OCI-M2 (cell line): ENCODE measurements at regions not wholly inside any gene's neighbourhood (a gene's known extent, or its start where the extent isn't known, plus 50 kb on each side); places are given as distances from the start of the nearest gene placed in this dataset.

Experiments
- DNase-seq: peaks from one replicate; lab custom pipeline; 2025; ENCODE audit not compliant: unreplicated experiment; lab: John Stamatoyannopoulos, UW

DNA sequence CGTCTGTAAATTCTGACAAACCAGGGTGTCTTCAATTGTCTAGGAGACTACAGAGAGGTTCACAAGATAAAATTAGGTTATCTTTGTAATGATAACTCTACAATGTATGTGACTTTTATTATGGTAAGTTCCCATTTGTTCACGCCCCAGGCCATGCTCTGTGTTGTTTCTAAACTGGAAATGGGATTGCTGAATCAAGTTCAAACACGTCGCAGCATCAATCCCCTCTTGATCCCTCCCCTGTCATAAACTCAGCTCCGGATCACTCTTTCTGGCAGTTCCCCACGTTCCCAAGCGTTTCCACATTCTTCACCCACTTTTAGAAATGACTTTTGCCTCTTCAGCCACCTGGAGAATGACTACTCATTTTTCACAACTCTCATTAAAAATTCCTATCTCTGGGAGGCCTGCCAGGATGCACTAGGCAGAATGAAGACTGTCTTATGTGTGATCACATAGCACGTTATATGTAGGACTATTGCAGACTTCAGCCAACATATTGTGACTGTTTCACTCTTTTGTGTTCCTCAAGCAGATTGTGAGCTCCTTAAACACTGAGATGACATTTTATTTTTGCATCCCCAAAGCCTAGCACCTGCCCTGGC is 1124.2 kb upstream of the WWC1 start:
- DNase-seq: no peak

DNA sequence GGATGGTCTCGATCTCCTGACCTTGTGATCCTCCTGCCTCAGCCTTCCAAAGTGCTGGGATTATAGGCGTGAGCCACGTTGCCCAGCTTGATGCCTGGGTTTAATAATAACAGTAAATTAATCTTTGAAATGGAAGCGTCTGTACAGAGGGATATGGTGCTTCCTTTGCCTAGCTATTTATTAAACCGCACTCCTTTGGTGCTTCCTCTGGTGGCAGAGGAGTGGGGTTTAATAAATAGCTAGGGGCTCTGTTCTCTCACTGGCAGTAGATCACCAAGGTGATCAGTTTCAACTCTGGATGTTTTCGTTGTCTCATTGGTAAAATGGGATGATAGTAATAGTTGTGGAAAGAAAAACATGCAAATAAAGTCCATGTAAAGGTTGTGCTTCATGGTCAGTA is 1122.5 kb upstream of the WWC1 start:
- DNase-seq: no peak

DNA sequence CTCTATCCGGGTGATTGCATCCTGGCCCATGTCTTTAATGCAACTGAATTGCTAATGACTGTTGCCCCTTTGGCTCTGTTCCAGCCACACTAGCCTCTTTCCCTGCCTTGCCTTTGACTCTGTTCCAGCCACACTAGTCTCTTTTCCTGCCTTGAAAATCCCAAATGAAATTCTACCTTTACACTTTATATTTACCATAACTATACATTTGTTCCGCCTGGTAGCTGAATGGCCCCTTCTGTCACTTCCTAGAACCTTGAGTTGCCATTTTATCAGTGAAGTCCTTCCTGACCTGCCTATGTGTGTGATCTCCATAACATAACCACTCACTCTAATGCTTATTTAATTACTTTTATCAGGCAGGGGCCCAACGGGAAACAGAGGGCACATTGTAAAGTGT is 1120.4 kb upstream of the WWC1 start:
- no peak for DNase-seq

DNA sequence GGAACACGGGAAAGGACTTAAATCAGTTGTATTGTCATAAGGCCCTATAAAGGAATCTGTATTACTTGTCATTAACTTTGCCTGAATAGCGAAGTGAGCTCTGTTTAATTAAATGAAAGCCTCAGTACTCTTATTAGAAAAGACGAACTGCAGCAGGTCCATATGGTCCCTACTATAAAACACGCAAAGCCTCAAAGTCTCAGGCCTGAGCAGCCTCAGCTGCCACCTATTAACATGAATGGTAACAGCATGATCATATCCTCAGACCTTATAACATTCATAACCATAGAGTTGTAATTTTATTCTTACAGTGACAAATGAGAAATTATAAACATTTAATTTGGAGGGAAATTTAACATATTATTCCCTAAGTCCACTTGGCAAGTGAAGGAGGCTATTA is 1113.7 kb upstream of the WWC1 start:
- no peak for DNase-seq

DNA sequence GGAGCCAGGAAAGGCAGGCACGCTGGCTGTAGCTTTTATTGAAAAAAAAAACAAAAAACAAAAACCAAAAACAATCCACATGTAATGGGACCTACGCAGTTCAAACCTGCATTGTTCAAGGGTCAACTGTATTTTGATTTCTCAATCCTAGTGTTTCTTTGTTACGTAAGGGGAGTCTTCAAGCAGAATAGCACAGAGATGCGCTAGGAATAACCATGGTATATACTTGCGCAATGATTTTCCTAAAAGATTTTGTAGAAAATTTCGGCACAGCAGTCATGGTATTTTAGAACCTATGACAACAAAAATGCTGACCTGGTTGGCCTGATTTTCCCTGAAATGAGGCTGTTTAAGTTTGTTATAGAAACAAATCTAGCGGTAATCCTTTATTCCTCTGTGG is 1110.5 kb upstream of the WWC1 start:
- no peak for DNase-seq

DNA sequence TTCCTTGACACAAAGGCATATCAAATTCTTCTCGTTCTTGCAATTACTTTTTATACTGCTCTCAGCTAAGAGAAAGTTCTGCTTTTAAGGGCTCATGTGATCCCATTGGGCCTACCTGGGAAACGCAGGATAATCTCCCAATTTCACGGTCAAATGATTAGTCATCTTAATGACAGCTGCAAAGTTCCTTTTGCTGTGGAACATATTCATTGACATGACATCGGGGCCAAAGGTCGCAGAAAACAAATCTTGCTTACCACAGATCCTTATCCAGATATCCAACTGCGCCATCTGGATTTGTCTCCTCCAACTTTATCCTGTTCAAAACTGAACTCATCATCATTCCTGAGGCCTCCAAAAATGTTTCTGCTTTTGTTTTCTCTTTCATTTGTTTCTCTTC is 1085.6 kb upstream of the WWC1 start:
- no peak for DNase-seq

DNA sequence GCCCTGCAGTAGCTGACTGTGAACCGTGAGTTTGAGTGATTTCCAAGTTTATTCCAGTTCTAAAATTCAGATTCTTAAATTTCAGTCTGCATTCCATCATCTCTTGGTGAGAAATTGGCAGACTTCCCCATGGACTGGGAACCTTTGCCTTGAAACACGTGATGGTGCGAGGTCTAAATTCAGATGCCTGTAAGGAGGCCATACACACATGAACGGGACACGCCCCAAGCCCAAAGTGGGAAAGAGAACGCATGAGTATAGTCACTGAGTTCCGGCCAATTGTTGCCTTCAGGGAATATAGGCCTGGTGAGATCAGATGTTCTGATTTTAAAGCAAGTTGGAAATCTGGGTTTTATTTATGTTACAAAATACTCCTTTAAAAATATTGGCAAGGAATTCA is 1084.4 kb upstream of the WWC1 start:
- DNase-seq: no peak

DNA sequence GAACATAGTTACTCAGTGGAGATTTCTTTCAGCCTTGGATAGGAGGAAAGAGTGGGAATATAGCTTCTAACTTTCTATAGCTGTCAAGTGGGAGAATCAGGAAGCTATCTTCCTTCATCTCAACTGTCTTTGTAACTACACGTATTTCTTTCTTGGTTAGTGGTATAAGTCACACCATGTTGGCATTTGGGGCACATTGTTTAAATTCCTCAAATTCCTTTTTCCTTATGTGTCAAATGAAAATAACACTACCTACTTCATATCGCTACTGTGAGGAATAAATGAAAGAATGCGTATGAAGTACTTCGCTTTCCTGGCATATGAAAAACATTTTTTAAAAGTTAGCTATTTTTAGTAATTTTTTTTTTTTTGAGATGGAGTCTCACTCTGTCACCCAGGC is 1082.5 kb upstream of the WWC1 start:
- no peak for DNase-seq

DNA sequence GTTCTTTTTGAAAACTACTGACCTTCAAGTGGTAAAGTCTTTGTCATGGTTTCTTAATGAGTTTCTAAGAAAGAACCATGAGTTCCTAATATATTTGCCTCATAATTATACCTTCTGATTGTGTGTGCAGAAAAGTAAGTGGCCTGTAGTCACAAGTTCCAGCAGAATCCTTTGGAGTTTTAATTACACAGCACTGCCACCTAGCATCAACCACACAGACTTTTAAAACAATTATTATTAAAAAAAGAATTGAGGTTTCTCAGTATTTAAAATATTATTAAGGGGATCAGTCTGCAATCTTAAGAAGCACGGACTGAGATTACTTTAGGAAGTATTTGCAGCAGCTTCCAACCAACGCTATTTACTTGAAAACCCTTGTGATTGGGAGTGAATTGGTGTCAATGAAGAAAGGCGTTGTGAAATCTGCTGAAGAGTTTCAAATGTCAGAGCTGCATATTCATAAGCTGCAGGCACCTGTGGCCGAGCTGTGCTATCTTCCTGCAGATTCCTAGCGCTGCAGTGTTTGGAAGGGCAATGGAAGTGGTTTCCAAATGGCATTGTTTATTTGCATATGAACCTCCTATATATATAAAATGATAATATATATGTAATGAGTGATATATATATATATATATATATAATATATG is 1074.2 kb upstream of the WWC1 start:
- no peak for DNase-seq

DNA sequence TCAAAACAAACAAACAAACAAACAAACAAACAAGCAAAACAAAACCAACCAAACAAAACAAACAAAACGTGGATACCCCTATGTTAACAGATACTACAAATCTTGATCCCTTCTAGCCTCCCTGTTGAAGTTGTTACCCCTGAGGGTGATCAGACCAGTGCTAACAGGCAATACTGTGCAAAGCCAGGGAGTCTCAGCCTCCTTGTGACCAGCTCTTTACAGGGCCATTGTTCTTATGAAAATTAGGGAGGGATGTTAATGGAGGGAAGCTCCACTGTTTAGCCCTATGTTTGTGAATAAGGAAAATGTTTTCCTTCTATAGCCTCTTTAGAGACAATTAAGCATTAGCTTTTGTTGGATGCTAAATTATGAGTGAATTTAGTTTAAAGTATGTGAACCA is 1072.1 kb upstream of the WWC1 start:
- no peak for DNase-seq

DNA sequence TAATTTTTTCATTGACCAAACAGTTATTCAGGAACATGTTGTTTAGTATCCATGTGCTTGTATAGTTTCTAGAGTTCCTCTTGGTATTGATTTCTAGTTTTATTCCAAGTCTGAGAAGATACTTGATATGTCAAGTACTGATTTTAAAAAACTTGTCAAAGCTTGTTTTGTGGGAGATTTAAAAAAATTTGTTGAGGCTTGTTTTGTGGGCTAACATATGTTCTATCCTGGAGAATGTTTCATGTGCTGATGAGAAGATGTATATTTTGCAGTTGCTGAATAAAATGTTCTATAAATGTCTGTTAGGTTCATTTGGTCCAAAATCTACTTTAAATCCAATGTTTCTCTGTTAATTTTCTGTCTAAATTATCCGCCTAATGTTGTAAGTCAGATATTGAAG is 1065.1 kb upstream of the WWC1 start:
- no peak for DNase-seq

DNA sequence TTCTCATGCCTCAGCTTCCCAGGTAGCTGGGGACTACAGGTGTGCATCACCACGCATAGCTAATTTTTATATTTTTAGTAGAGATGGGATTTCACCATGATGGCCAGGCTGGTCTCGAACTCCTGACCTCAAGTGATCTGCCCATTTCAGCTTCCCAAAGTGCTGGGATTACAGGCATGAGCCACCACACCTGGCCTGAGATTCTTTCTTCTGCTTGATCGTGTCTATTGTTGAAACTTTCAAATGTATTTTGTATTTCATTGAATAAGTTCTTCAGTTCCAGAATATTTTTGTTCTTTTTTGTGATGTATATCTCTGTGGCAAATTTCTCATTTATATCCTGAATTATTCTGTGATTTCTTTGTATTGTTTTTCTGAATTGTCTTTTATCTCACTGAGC is 1063.3 kb upstream of the WWC1 start:
- DNase-seq: no peak

DNA sequence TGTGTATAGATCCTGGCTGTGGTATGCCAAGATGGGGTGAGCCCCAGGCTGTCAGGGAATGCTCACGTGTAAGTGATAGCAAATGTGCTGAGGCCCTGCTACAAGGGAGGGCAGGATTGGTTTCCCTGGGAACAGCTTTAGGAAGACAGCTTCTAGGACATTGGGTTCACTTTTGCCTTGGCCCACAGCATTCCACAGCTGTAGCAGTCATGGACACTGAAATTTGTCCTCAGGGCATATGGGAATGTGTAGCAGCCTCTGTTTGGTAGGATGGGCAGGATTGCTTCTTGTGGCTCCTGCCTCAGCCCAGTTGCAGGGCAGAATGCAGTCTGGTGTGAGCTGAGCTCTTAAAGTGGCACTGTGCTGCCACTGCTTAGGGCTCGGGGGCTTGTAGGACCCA is 1061.7 kb upstream of the WWC1 start:
- DNase-seq: no peak

DNA sequence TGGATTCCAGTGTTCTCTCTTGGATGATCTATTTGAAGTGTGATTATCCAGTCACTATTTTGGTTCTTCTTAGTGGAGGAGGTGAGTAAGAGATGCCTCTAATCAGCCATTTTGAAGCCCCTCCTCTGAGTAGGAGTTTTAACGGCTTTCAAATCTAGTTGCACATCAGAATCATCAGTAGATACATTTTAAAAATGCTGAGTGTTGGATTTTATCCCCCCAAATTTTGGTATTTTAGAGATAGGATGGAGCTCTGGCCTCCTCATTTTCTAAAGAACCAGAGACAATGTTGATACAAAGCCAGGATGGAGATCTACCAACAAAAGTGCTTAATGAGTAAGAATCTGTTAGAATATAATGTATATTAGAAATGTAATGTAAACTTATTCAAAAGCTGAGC is 1061.0 kb upstream of the WWC1 start:
- DNase-seq: no peak

DNA sequence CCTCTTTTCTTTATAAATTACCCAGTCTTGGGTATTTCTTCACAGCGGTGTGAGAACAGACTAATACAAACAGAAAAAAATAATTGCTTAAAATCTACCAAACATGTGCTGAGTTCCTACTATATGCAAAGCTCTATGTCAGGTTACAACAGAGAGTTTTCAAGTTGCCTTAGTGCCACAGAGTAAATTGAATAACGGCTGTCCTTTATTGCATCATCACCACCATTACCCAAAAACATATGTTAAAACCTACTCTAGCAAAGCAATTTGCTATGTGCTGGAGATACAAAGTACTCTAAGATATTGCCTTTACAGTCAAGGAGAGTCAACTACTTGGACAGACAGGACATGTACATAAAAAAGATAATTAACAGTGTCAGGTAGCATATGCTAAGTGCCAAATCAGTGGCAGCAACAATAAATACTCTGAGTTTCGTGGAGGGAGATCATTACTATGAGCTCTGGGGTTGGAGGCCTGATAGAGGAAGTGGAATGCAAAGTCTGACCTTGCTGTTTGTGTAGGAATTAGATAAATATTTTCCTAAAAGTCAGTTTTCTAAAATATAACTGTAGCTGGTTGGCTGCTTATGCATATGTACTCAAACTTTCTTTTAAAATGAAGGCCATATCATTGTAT is 1058.7 kb upstream of the WWC1 start:
- no peak for DNase-seq

DNA sequence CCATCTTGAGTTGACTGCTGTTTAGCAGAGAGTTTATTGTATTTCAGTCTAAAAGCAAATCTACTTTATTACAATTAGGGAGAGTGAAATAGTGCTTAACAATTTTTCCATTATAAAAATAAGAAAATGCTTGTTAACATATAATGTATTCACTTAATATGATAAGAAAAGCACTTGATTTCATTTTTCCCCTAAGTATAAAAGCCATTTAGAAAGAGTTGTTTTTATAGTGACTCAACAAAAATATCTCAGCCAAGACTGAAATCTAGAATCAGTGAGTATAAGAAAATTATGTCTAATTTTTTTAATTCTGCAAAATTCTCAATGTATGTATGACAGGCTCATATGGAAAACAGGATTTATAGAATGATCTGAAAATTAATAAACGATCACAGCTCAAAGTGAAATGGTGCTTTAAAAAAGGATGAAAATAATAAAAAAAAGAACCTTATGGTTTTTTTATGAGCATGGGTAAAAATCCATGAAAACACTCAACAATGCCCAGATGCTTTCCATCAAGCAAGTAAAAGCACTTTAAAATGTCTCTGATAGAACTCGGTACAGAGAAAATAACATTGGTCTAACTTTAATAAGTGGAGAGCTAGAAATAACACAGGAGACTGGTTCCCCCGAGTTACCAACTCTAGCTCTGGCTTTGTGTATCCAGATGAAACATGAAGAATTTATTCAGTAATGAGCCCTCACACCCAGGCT is 1057.8 kb upstream of the WWC1 start:
- no peak for DNase-seq

DNA sequence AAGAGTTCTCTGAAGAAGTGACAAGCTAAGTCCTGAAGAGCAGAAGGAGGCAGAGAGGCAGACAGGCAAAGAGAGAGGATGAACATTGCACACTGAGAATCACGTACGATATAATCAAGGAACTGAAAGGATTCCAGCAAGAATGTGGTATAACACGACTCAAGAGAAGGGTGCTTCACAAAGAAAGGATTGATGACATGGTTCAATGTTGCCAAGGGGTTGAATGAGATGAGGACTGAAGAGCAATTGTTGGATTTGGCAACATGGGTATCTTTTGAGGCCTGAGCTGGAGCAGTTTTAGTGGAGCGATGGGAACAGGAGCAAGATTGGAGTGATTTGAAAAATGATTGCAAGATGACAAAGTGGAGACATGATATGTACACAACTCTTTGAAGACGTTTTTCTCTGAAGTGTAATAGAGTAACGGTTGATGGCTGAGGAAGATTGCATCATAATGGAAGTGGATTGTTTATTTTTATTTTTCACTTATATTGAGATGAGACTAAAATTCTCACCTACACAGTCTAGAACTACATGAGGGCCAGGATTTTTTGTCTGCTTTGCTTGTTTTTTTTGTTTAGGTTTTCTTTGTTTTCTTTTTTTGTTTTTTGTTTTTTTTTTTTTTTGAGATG is 1049.9 kb upstream of the WWC1 start:
- no peak for DNase-seq

DNA sequence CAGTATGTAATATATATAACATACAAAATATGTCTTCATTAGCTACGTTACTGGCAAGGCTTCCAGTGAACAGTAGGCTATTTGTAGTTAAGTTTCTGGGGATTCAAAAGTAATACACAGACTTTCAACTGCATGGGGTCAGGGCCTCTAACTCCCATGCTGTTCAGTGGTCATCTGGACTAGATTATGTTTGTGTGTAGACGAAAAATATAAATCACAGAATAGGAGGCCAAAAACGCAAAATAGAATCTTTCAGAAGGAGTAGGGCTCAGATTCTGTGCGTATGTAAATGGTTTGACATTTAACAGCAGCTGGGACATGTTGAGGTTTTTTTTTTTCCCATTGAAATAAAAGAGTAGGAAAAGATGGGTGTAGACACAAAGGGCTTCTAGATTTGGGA is 1048.7 kb upstream of the WWC1 start:
- no peak for DNase-seq

DNA sequence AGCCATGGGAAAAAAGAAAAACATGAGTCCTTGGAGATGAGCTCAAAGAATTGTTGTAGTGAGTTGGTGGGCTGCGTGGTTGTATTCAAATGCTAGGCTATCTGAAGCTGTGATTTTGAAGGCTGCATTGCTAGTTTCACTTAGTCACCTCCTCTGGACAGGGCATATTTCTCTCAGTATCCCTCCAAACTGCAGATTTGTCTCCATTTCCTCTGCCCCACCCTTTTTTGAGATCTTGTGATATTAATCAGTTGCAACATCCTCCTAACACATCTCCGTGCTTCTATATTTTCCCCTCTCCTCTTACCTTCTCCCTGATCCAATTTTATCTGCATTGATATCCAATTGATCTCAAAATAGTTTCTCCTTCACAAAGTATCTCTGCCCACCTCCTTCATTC is 1048.0 kb upstream of the WWC1 start:
- DNase-seq: no peak

DNA sequence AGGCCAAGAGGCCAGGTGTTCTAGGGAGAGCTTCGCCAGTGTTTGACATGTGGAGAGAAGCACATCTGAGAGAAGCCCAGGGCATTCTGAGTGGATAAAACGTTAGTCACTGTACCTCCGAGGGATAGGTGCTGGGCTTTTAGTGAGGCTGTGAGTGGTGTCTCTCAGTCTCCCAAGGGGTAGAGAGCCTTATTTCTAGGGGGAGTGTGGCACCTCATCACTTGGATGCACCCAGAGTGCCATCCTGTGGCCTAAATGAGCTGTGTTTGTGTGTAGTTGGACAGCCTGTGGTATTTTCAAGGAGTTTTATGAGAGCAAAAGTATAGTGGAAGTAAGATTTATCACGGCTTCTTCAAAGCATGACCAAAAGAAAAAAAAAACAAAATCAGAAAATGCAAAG is 1046.9 kb upstream of the WWC1 start:
- DNase-seq: no peak

DNA sequence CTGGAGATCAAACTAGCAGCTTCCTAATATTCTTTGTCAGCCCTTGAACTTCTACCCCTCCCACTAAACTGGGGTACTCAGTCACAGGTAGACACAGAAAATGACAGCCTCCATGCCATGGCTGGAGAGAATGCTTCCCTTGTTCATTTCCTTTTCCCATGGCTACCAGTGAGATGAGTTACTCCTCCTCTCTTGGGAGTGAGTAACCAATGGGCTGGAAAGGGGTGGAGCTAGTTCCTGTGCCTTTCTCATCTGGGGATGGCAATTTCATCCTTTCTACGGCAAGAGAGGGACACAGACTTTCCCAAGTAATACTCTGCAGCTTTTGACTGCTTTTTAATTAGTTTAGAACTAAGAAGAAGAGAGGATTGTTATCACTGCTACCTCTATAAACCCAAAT is 1045.6 kb upstream of the WWC1 start:
- no peak for DNase-seq

DNA sequence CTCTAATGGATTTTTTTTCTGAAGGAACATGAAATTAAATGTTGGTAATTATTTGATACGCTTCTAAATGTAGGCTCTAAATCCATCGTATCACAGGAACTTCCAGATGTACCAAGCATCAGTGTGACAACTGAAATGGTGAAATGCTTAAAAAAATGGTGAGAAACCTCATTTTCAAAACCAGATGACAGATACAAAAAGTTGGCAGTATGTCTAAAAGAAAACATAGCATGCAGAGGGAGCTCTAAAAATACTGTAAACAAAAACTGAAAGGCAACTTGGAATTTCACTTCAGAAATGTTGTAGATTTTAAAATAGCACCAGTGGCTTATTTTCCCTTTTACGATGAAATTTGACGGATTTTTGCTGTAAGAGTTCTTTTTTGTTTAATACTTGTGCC is 1043.6 kb upstream of the WWC1 start:
- DNase-seq: no peak
